ENCODE measurements at regions not wholly inside any gene's neighbourhood (a gene's known extent, or its start where the extent isn't known, plus 50 kb on each side); places are given as distances from the start of the nearest gene placed in this dataset.

DNA sequence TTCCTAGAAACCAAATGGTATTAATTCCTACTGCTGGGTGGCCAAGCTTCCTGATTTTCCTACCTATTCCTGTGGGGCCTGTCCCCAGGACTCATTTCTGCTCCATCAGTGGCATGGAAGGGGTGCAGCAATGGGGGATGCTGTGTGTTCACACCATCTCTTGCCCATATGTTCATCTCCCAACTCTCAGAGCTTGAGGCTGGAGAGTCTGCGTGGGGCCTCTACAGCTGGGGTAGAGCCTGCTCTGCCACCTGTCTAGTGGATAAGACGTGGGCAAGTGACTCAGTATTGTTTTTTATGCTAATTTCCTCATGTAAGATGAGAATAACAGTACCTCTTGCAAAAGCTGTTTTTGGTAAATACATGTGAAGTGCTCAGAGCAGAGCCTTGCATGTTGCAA, 149.8 kb downstream of the ACTR3 start (continued):
- TF ChIP-seq NR2C1 (IDR thresholded peaks at IDR 0.05), result no peak
- no peak for TF ChIP-seq ATF7 (IDR thresholded peaks at IDR 0.05; ENCODE audit: low read depth)
- TF ChIP-seq BHLHE40 (IDR thresholded peaks at IDR 0.05; ENCODE audit: borderline replicate concordance in 1 of 2, low read depth in 2 of 2, low read length in 1 of 2), result no peak
- TF ChIP-seq SIN3A (IDR thresholded peaks at IDR 0.05; ENCODE audit: low read depth, low read length), result no peak
- TF ChIP-seq MTA3 (IDR thresholded peaks at IDR 0.05; ENCODE audit: borderline replicate concordance, low read length), result no peak
- TF ChIP-seq, protein P1, sequence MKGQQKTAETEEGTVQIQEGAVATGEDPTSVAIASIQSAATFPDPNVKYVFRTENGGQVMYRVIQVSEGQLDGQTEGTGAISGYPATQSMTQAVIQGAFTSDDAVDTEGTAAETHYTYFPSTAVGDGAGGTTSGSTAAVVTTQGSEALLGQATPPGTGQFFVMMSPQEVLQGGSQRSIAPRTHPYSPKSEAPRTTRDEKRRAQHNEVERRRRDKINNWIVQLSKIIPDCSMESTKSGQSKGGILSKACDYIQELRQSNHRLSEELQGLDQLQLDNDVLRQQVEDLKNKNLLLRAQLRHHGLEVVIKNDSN (IDR thresholded peaks at IDR 0.05; ENCODE audit: borderline replicate concordance, extremely low read length, insufficient read depth, low read depth, low read length), result no peak
- no peak for TF ChIP-seq CBX5 (IDR thresholded peaks at IDR 0.05; ENCODE audit: low read depth)
- no peak for TF ChIP-seq SMC3 (IDR thresholded peaks at IDR 0.05; ENCODE audit: borderline replicate concordance, low read length)
- no peak for TF ChIP-seq TARDBP (IDR thresholded peaks at IDR 0.05; ENCODE audit: borderline replicate concordance)
- TF ChIP-seq, protein P2, sequence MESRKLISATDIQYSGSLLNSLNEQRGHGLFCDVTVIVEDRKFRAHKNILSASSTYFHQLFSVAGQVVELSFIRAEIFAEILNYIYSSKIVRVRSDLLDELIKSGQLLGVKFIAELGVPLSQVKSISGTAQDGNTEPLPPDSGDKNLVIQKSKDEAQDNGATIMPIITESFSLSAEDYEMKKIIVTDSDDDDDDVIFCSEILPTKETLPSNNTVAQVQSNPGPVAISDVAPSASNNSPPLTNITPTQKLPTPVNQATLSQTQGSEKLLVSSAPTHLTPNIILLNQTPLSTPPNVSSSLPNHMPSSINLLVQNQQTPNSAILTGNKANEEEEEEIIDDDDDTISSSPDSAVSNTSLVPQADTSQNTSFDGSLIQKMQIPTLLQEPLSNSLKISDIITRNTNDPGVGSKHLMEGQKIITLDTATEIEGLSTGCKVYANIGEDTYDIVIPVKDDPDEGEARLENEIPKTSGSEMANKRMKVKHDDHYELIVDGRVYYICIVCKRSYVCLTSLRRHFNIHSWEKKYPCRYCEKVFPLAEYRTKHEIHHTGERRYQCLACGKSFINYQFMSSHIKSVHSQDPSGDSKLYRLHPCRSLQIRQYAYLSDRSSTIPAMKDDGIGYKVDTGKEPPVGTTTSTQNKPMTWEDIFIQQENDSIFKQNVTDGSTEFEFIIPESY (IDR thresholded peaks at IDR 0.05), result no peak
- no peak for TF ChIP-seq CHD2 (IDR thresholded peaks at IDR 0.05; ENCODE audit: borderline replicate concordance, low read depth, low read length)

DNA sequence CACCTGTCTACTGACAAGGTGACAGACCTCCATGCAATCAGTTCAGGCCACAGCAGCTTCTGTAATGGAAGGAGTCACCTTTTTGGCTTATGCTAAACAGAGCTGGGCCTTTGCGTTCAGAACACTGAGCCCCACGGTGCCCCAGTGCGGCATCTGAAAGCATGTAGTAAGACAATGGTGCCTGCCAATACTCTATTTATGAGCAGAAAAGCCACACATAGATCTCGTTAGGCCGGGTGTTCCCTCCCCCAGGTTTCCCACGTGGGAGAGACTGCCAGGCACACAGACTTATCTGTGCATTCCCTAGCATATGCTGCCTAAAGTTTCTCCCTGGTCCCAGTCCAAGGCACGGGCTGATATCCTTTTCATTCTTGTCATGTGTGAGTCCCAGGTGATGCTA, 150.9 kb downstream of the ACTR3 start:
- ATAC-seq (no peak), DNase-seq (ENCODE audit: low read depth, low spot score) (no peak), FAIRE-seq (no peak)
- Histone ChIP-seq H3K9ac (ENCODE audit: control insufficient read depth, insufficient read depth, low read length) (no peak overlapping the region), H3K79me2 (ENCODE audit: control insufficient read depth, insufficient read depth, low read length) (no peaks in the 10 kb centered on the region), H3K4me1 (ENCODE audit: control insufficient read depth, insufficient read depth, low read length) (no peaks in the 10 kb centered on the region), H3K27ac (ENCODE audit: control insufficient read depth, insufficient read depth) (no peak overlapping the region), H3K4me3 (no peak overlapping the region), H3K36me3 (ENCODE audit: control insufficient read depth in 2 of 2, insufficient read depth in 2 of 2, low read length in 1 of 2) (no peaks in the 10 kb centered on the region), H2AFZ (ENCODE audit: control insufficient read depth, low read depth, low read length) (no peak overlapping the region), H4K20me1 (ENCODE audit: control insufficient read depth, insufficient read depth) (no peaks in the 10 kb centered on the region), H3K4me2 (ENCODE audit: control insufficient read depth, insufficient read depth) (no peak overlapping the region), H3K9me3 (replicated peaks; ENCODE audit: control insufficient read depth, insufficient read depth, low read length) (no peaks in the 10 kb centered on the region), H3K27me3 (replicated peaks in 1 of 2; ENCODE audit: control insufficient read depth in 2 of 2, insufficient read depth in 2 of 2, low read length in 1 of 2) (peaks cover 0 to 2% of the 10 kb centered on the region in 2 experiments; a peak in 1 of 4 replicates)
- 34% methylated on average over 7 of the region's 7 CpGs for WGBS (ENCODE audit: insufficient coverage, insufficient replicate concordance, low lambda C conversion rate, missing lambda C conversion rate)
- BruUV-seq (replicated peaks), result no TSS peak
- ChIA-PET POLR2A (interaction anchor here (0.6 kb wide), 1 partner anchor 10 kb away, joined by 4 read pairs; no protein-coding TSS in a partner anchor), CTCF (no interaction called here), RAD21 (ENCODE audit: unreplicated experiment) (no interaction called here), SMC1A (ENCODE audit: uncharacterized antibody, unreplicated experiment) (no interaction called here)
- in situ Hi-C loops (cut with MboI), result no loop called here
- TF ChIP-seq CHD1 (IDR thresholded peaks at IDR 0.05; ENCODE audit: low read depth, low read length) (no peak), ZNF207 (IDR thresholded peaks at IDR 0.05; ENCODE audit: borderline replicate concordance) (no peak), SMAD1 (IDR thresholded peaks at IDR 0.05; ENCODE audit: low read depth, partially characterized antibody) (no peak), RCOR1 (conservative IDR thresholded peaks at IDR 0.05; ENCODE audit: low read depth, low read length) (no peak)
- intact Hi-C loops (cut with micrococcal nuclease; ENCODE audit: unreplicated experiment), result no loop called here
